ENCODE measurements at regions not wholly inside any gene's neighbourhood (a gene's known extent, or its start where the extent isn't known, plus 50 kb on each side); places are given as distances from the start of the nearest gene placed in this dataset.

- no peak overlapping the region for H3K27ac ChIP-seq
- TF ChIP-seq CTCF (conservative IDR thresholded peaks at IDR 0.05), result no peak
These were observed 300.2 kb upstream of the VCX start for GRCh38 chrX:7542587-7543380.

- TF ChIP-seq CTCF (conservative IDR thresholded peaks at IDR 0.05), result no peak
- H3K27ac ChIP-seq, result no peak overlapping the region
These were observed 320.1 kb upstream of the VCX start for GRCh38 chrX:7522860-7523259.

- H3K27ac ChIP-seq, result no peak overlapping the region
- TF ChIP-seq CTCF (conservative IDR thresholded peaks at IDR 0.05), result no peak
These were observed 327.1 kb upstream of the VCX start for GRCh38 chrX:7515681-7516413.

- no peak for TF ChIP-seq CTCF (conservative IDR thresholded peaks at IDR 0.05)
These were observed 327.9 kb upstream of the VCX start for GRCh38 chrX:7514871-7515599.

GRCh38 chrX:7512845-7513244 is 330.1 kb upstream of the VCX start:
- no peak for TF ChIP-seq CTCF (conservative IDR thresholded peaks at IDR 0.05)
- H3K27ac ChIP-seq, result no peak overlapping the region

More at GRCh38 chrX:7514871-7515599, 327.9 kb upstream of the VCX start:
- H3K27ac ChIP-seq, result no peak overlapping the region

- no peak overlapping the region for H3K27ac ChIP-seq
- no peak for TF ChIP-seq CTCF (conservative IDR thresholded peaks at IDR 0.05)
These were observed 339.7 kb upstream of the VCX start for GRCh38 chrX:7503251-7503650.

- TF ChIP-seq CTCF (conservative IDR thresholded peaks at IDR 0.05), result no peak
- no peak overlapping the region for H3K27ac ChIP-seq
These were observed 342.6 kb upstream of the VCX start for GRCh38 chrX:7500386-7500785.
